NCI-H2171 treated with DMSO at 0.1 percent for 48 hours (cell line): ENCODE measurements at regions not wholly inside any gene's neighbourhood (a gene's known extent, or its start where the extent isn't known, plus 50 kb on each side); places are given as distances from the start of the nearest gene placed in this dataset.
"Not testable (repeated sequence)": the region's sequence is repeated elsewhere in the genome, so short reads cannot be mapped to it uniquely, and the experiment has no call there.

ENCODE experiments used
- DNase-seq: peaks from one replicate; lab custom pipeline; 2025; lab: John Stamatoyannopoulos, UW

DNA sequence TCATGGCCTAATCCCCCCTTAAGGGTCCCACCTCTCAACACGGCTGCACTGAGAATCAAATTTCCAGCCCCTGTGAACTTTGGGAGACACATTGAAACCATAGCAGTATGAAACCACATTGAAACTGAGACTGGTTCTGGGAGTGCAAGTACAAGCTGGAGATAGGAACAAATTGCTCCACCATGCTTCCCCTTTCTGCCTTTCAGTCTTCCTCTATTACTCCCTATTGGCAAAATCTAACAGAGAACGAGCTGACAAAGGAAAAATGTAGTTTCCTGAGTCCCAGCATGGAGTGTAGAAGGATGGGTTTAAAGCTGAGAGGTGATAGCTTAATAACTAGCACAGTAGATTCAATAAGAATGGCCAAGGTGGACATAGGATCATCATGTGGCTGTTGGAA, 161.7 kb upstream of the RPL34 start:
- DNase-seq, result no peak

DNA sequence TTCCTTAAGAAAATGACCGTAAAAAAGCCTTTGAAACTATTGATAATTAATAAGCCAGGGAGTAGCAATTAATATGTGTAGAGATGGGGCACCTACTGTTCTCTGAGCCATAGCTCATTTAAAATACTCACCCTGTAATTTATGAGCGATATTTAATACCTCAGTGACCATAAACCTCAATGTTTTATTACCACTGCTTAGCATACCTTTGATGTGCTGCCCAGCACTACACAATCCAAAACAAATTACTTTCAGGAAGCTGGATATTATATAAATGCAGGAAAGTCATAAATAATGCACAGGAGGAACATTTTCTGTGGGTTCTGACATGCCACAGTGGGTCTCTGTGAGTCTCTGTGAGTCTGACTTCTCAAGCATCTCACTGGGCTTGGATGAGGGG, 166.1 kb upstream of the RPL34 start:
- no peak for DNase-seq

GRCh38 chr4:108453366-108453765, 167.0 kb upstream of the RPL34 start:
- DNase-seq, result no peak

DNA sequence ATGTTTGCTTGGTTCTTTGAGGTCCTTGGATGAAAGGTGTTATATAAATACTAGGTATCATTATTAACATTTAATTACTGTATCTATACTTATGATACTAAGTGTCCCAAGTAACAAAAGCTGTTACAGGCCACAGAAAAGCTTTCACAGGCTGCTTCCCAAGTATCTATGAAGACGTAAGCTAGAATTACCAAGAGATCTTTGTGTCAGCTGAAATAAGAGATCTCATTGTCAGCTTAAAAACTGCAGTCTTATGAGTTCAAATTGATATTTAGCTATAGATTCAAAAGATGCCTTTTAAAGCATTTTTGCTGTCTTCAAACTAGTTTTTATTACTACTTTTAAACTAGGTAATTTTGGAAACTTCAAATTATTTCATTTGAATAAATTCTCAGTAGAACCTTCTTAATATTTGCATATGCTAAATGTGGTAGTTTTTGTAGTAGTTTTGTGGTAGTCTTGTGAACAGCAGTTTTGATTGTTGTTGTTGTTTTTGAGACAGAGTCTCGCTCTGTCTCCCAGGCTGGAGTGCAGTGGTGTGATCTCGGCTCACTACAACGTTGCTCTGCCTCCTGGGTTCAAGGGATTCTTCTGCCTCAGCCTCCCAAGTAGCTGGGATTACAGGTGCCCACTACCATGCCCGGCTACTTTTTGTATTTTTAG, 170.0 kb upstream of the RPL34 start:
- DNase-seq, result no peak

DNA sequence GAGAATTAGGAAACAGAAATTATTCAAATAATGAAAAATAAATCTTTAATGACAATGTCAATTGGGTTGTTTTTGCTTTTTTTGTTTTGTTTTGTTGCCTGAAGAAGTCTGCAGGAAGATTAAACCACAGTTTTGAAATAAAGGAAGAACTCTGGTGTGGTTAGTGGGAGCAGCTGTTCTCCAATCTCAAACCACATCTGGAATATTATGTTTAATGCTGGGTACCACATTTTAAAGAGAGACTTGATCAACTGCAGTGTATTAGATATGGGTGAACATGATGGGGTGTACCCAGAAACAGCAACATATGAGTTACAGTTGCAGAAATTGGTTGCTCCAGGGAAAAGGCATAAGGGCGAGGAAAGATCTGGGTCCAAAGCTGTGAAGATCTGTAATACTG, 171.2 kb upstream of the RPL34 start:
- no peak for DNase-seq

GRCh38 chr4:108446556-108446955, 173.8 kb upstream of the RPL34 start:
- DNase-seq, result no peak

GRCh38 chr4:108445716-108446115, 174.7 kb upstream of the RPL34 start:
- no peak for DNase-seq

DNA sequence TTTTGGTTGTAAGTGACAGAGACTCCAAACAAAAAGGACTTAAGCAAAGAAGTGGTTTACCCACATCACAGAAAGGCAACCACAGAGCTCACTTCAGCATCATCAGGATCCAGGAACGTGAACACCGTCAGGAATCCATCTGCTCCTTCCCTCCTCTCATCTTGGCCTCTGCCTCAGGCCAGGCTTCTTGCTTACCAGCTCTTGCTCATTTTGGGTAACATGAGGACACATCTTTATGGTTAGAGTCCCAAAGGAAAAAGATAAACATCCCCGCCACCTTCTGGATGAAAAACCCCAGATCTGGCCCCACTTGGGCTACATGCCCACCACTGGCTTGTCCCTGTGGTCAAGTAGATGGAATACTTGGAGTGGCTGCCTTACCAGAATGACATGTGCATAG, 176.8 kb upstream of the RPL34 start:
- no peak for DNase-seq

GRCh38 chr4:108433832-108434231, 186.5 kb upstream of the RPL34 start:
- DNase-seq, result no peak

- not testable (repeated sequence) for DNase-seq
Observed at GRCh38 chr4:108433394-108433793, 187.0 kb upstream of the RPL34 start.

DNA sequence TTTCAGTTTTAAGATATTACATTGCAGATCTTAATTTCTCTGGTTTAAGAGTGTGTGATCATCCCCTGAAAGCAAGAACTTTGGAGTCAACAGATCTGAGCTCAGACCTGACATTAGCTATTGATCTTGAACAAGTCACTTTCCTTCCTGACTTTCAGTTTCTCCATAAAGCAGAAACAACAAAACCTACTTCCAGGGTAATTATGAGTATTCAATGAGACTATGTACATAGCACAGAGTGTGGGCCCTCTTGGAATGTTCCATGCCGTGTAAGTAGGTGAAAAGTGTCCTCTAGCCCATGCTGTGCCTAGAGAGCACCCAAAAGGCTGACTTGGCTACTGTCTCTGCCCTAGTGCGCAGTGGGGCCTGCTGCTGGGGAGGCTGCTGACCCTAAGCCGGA, 188.0 kb upstream of the RPL34 start:
- DNase-seq, result no peak

GRCh38 chr4:108431986-108432385, 188.4 kb upstream of the RPL34 start:
- no peak for DNase-seq

GRCh38 chr4:108430921-108431320, 189.5 kb upstream of the RPL34 start:
- no peak for DNase-seq

GRCh38 chr4:108429662-108430061, 190.7 kb upstream of the RPL34 start:
- DNase-seq, result no peak

DNA sequence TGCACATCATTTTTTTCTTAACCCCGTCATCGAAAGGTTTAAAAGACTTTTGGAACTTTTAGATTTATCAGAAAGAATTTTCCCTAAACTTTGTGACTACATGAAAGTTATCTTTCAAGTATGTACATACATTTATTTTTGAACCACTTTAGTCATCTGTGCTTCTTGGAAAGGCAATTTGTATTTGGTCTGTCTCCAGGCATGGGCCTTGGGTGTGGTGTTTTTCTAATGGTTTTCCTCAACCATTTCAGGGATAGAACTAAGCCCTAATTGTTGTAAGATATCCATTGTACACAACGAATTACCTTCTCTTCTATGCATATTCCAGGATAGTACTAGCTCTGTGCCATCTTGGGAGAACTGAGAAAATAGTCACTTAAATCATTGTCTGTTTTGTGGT, 191.5 kb upstream of the RPL34 start:
- no peak for DNase-seq

DNA sequence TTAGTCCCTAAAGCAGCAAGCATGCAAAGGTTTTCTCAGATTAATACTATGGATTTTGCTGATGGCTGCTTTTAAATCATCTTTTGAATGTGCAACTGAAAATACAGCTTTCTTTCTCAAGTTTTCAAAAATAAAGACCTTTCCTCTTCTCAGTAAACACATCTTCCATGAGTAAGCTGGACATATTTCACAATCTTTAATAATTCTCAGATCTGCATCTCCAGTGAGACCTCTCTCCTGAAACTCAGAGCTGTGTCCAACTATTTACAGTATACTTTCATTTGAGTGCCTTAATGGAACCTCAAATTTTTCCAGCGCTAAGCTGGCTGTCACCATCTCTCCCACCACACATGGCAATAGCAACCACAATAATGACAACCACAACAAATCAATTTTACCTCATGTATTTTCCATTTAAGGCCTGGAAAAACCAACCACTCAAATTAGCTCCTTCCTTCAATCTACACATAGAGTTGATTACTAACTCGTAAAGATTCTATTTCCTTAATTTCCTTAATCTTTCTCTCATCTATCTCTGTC, 192.4 kb upstream of the RPL34 start:
- no peak for DNase-seq

DNA sequence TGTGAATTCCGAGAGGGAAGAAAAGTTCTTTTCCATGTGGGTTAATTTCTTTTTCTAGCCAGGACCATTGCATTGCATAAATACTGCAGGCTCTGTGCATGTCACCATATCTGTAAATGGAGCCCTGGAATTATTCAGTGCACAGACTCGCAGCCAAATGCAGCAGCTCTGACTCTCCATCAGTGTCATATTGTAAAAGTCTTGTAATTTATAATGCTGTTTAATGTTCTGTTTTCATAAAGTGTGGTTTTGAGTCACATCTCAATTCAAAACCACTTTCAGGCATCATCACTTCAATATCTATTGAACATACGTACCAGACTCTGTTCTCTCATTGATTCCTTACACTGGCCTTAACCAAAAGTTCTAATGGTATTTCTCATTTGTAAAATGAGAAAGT, 193.9 kb upstream of the RPL34 start:
- no peak for DNase-seq

- DNase-seq, result no peak
Observed at GRCh38 chr4:108425988-108426387, 194.4 kb upstream of the RPL34 start.

DNA sequence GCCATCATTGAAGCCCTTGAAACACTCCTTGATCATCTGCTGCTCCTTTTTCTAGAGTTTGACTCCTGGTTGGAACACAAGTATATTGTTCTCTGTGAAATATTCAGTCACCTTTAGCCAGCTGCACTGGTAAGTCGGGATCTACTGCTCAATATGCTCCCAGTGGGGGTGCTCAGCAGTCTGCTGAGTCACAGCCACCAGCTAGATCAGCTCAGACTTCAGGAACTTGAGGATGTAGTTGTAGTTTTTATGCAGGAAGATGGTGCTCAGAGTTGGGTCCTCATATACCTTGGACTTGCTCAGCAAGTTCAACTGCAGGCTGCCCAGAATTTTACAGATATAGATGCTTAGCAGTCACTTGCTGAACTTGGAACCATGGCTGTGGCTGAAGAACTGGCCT, 202.5 kb upstream of the RPL34 start:
- DNase-seq, result no peak

DNA sequence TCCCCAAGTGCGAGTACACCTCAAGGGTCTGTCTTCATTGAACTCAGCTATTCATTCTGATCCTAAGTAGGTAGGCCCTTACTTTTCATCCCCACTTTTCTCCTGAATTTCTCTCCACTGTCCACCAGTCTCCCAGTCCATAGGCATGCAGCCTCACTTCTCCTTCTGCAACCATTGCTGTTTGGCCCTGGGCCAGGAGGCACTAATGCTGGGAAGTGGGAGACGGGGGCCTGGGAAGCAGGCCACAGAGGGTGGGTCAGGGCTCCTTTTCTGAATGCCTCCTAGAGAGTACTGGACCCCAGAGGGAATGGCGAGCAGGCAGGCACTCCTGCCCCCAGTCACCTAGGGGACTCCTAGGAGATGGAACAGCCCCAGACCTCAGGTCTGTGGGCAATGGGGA, 203.5 kb upstream of the RPL34 start:
- no peak for DNase-seq

- no peak for DNase-seq
Observed at GRCh38 chr4:108415389-108415788, 205.0 kb upstream of the RPL34 start.

DNA sequence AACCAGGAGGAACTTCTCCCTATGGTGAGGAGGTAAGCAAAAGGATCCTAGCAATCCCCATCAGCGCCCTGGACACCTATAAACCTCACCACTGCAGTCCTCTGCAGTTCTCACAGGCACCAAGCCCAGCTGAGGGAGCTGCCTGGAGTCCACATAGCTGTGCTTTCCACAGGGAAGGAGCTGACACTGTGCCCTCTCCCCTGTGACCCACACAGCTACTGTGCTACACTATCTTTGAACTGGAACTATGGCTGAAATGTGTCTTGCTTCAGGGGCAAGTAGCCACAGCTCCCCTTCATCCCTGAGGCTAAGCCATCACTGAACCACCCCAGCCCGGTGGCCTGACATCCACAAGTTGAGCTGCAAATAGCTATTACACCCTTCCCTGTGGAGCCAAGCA, 208.5 kb upstream of the RPL34 start:
- DNase-seq, result no peak

DNA sequence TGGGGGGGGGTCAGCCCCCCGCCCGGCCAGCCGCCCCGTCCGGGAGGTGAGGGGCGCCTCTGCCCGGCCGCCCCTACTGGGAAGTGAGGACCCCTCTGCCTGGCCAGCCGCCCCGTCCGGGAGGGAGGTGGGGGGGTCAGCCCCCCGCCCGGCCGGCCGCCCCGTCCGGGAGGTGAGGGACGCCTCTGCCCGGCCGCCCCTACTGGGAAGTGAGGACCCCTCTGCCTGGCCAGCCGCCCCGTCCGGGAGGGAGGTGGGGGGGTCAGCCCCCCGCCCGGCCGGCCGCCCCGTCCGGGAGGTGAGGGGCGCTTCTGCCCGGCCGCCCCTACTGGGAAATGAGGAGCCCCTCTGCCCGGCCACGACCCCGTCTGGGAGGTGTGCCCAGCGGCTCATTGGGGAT, 210.7 kb upstream of the RPL34 start:
- not testable (repeated sequence) for DNase-seq

DNA sequence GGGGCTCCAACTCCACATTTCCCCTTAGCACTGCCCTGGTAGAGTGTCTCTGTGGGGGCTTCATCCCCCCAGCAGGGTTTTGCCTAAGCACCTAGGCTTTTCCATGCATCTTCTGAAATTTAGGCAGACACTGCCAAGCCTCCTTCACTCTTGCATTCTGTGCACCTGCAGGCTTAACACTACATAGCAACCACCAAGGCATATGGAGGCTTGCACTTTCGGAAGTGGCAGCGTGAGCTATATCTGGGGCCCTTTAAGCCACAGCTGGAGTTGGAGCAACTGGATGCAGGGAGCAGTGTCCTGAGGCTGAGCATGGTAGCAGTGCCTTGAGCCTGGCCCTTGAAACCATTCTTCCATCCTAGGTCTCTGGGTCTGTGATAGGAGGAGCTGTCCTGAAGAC, 214.8 kb upstream of the RPL34 start:
- DNase-seq, result no peak
